K562 (cell line): ENCODE measurements at regions not wholly inside any gene's neighbourhood (a gene's known extent, or its start where the extent isn't known, plus 50 kb on each side); places are given as distances from the start of the nearest gene placed in this dataset.

ENCODE experiments used
- ATAC-seq: fragments of 200-7000 bp; cut with Tn5 transposase; 3 replicates; pipeline ENCODE4 v1.9.1; 2020; ENCODE audit warnings: moderate library complexity
- BruUV-seq: library from RNA; stranded (reverse); fragments of 400-500 nt; replicated peaks from 2 replicates; lab custom pipeline; 2021; lab: Mats Ljungman, UMichigan
- CTCF ChIA-PET: fragments of 300-600 bp; formaldehyde crosslinking; extraction: SDS; loops from one replicate; lab custom pipeline; 2021; ENCODE audit warnings: low intra/inter-chr PET ratio; lab: Yijun Ruan, JAX
- POLR2A ChIA-PET: fragments of 300-600, 350-650 bp; sonication (Branson Sonifier 250); formaldehyde crosslinking; extraction: SDS; loops from one replicate; lab custom pipeline; 2021; ENCODE audit warnings: antibody characterized with exemption, inconsistent platforms; lab: Yijun Ruan, JAX
- DNase-seq, 4 experiments: peaks; one replicate each; pipeline versions ENCODE4 v3.0.0 to v3.0.0-alpha.2; 2011 to 2018; ENCODE audit warnings: low spot score in 3 of 4, mixed read lengths in 3 of 4; ENCODE audit errors: extremely low read depth in 1 of 4
- FAIRE-seq: peaks from 2 replicates; lab custom pipeline; 2011; peaks lifted over from hg19 to GRCh38; lab: Jason Lieb, UNC
- H2AFZ ChIP-seq: 2 replicates; pipeline ENCODE4 v1.6.0; 2011; ENCODE audit warnings: low read depth, low read length, control low read depth, inconsistent platforms
- H3K27ac ChIP-seq: fragments of 200-600 bp; 3 replicates; pipeline ENCODE4 v1.8.0; 2011; ENCODE audit warnings: low read depth, mild to moderate bottlenecking, control low read depth, inconsistent platforms, low read length, moderate library complexity, mixed read lengths; ENCODE audit errors: extremely low read depth
- H3K27me3 ChIP-seq, 2 experiments: fragments of 300-600 bp in 1 of 2; 2 replicates in 1 of 2; 3 replicates in 1 of 2; pipeline versions ENCODE4 v1.6.0 to v1.8.0; 2011; ENCODE audit warnings: inconsistent platforms in 2 of 2, low read length in 2 of 2, mild to moderate bottlenecking in 1 of 2, mixed read lengths in 1 of 2, moderate library complexity in 1 of 2; ENCODE audit not compliant: control insufficient read depth in 2 of 2, insufficient read depth in 2 of 2
- H3K36me3 ChIP-seq: fragments of 300-600 bp; 3 replicates; pipeline ENCODE4 v1.8.0; 2011; ENCODE audit warnings: mild to moderate bottlenecking, low read length, inconsistent platforms; ENCODE audit not compliant: control insufficient read depth, insufficient read depth
- H3K4me1 ChIP-seq, 2 experiments: fragments of 200-600 bp in 1 of 2; replicated peaks in 1 of 2; 2 replicates in 1 of 2; 3 replicates in 1 of 2; pipeline versions ENCODE4 v1.5.1 to v1.8.0; 2011; ENCODE audit warnings: inconsistent platforms in 2 of 2, low read length in 2 of 2, mild to moderate bottlenecking in 1 of 2, mixed read lengths in 1 of 2, moderate library complexity in 1 of 2; ENCODE audit not compliant: control insufficient read depth in 2 of 2, insufficient read depth in 2 of 2
- H3K4me2 ChIP-seq: 2 replicates; pipeline ENCODE4 v1.6.1; 2011; ENCODE audit warnings: low read length, control low read depth, inconsistent platforms, mixed read lengths; ENCODE audit not compliant: insufficient read depth
- H3K4me3 ChIP-seq: fragments of 200-600 bp; sonication (generic), shearing (Covaris generic); 2 replicates; pipeline ENCODE4 v1.5.1; 2016; ENCODE audit warnings: control low read depth, inconsistent platforms
- H3K79me2 ChIP-seq: fragments of 200-600 bp; 3 replicates; pipeline ENCODE4 v1.8.0; 2011; ENCODE audit warnings: low read length, inconsistent platforms; ENCODE audit not compliant: control insufficient read depth, insufficient read depth
- H3K9ac ChIP-seq, 2 experiments: 2 replicates each; pipeline versions ENCODE4 v1.6.0 to v1.6.1; 2011; ENCODE audit warnings: low read depth in 2 of 2, low read length in 2 of 2, control low read depth in 1 of 2, inconsistent platforms in 1 of 2, mild to moderate bottlenecking in 1 of 2, mixed read lengths in 1 of 2; ENCODE audit not compliant: insufficient read depth in 1 of 2
- H3K9me1 ChIP-seq: one replicate; pipeline ENCODE4 v1.6.0; 2011; ENCODE audit warnings: inconsistent platforms, mild to moderate bottlenecking, low read length, moderate library complexity; ENCODE audit not compliant: control insufficient read depth, insufficient read depth
- H3K9me3 ChIP-seq: replicated peaks from 2 replicates; pipeline ENCODE4 v1.5.1; 2011; ENCODE audit warnings: low read depth, low read length, inconsistent platforms; ENCODE audit not compliant: control insufficient read depth, insufficient read depth
- H4K20me1 ChIP-seq: replicated peaks from 2 replicates; pipeline ENCODE4 v1.6.1; 2011; ENCODE audit warnings: low read length, inconsistent platforms, mixed read lengths; ENCODE audit not compliant: control insufficient read depth, insufficient read depth
- CEBPZ ChIP-seq: fragments of 150-350 bp; IDR thresholded peaks from 2 replicates; pipeline ENCODE4 v1.6.1; 2014; ENCODE audit warnings: low read depth, mild to moderate bottlenecking, low read length, borderline replicate concordance
- CSDE1 ChIP-seq, 2 experiments: fragments of 450-650 bp; IDR thresholded peaks; 2 replicates each; pipeline ENCODE4 v1.6.1; 2016; ENCODE audit warnings: mild to moderate bottlenecking in 1 of 2
- E2F1 ChIP-seq: sonication (generic); formaldehyde crosslinking; IDR thresholded peaks from 2 replicates; pipeline ENCODE4 v1.8.1; 2023; ENCODE audit warnings: mild to moderate bottlenecking, missing genetic modification reagents, moderate library complexity
- HDAC1 ChIP-seq, 2 experiments: fragments of 450-650 bp; IDR thresholded peaks; 2 replicates each; pipeline ENCODE4 v1.6.1; 2016 to 2017; ENCODE audit warnings: inconsistent platforms in 1 of 2, mild to moderate bottlenecking in 1 of 2, moderate library complexity in 1 of 2
- MCM2 ChIP-seq: fragments of 450-650 bp; IDR thresholded peaks from 2 replicates; pipeline ENCODE4 v1.6.1; 2017; ENCODE audit warnings: low read depth, mild to moderate bottlenecking
- MYC ChIP-seq, 2 experiments: fragments of 250-450 bp in 1 of 2; sonication (Bioruptor Pico) in 1 of 2; IDR thresholded peaks; 2 replicates each; pipeline versions ENCODE4 v1.5.1 to v1.6.1; 2012 to 2021; ENCODE audit warnings: low read depth in 2 of 2, borderline replicate concordance in 1 of 2, improper control_type of control experiment in 1 of 2, low read length in 1 of 2, mild to moderate bottlenecking in 1 of 2, moderate library complexity in 1 of 2
- NFIX ChIP-seq: fragments of 250-450 bp; sonication (Bioruptor Pico); IDR thresholded peaks from 2 replicates; pipeline ENCODE4 v1.4.0; 2020; ENCODE audit warnings: low read depth, mild to moderate bottlenecking, moderate library complexity
- RFX7 ChIP-seq: fragments of 250-450 bp; sonication (Bioruptor Pico); IDR thresholded peaks from 2 replicates; pipeline ENCODE4 v1.5.1; 2021; ENCODE audit warnings: mild to moderate bottlenecking
- TSC22D4 ChIP-seq: fragments of 450-650 bp; IDR thresholded peaks from 2 replicates; pipeline ENCODE4 v1.6.1; 2016; ENCODE audit warnings: missing genetic modification characterization, missing biosample characterization, control low read depth
- WHSC1 ChIP-seq: IDR thresholded peaks from one replicate; pipeline ENCODE4 v1.6.1; 2012; ENCODE audit warnings: low read length, control low read depth, inconsistent platforms
- ZNF146 ChIP-seq: IDR thresholded peaks from one replicate; pipeline ENCODE4 v1.6.1; 2018; ENCODE audit warnings: missing compliant biosample characterization; ENCODE audit not compliant: unreplicated experiment
- ZNF518B ChIP-seq: fragments of 250-450 bp; sonication (Bioruptor Pico); IDR thresholded peaks from 2 replicates; pipeline ENCODE4 v1.5.0; 2021; ENCODE audit warnings: mild to moderate bottlenecking, moderate library complexity
- WGBS: fragments of 100-300 bp; shearing (Covaris generic); methylation state at CpG from one replicate; pipeline ENCODE4 v1.1.6; 2016; ENCODE audit warnings: low coverage, mixed read lengths; ENCODE audit not compliant: insufficient coverage; ENCODE audit errors: missing lambda C conversion rate; 5-methylcytosine and 5-hydroxymethylcytosine counted together
- in situ Hi-C: fragments of 300-500 bp; cut with MboI; formaldehyde crosslinking; loops from 4 replicates; pipeline ENCODE4 v1.15.0; 2018; ENCODE audit warnings: inconsistent platforms, mixed read lengths
- intact Hi-C: fragments of 100-400 bp; cut with micrococcal nuclease; formaldehyde crosslinking; loops from 2 replicates; pipeline ENCODE4 v1.14.2; 2022

DNA sequence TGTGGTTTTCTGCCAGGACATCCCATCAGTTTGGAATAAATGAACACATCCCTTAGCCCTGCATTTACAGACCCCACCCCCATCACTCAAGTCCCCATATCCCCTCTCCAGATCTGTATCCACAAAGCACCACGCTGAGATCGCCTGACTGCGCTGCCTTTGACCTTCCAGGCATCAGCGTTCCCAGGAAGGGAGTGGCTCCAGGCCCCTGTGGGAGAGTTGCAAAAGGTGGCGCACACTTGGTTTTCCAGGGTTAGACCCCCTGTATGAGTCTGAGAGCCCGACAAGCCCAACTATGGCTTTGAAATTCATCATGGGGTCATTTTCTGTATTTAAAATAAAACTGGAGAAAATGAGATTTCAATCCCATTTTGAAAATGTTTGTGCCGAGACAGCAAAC is 137.0 kb upstream of the ZNF236 start:
- CTCF ChIA-PET, result no interaction called here
- in situ Hi-C loops, result no loop called here
- TF ChIP-seq WHSC1 (no peak), MCM2 (no peak), ZNF518B (no peak), ZNF146 (CRISPR knock-in tag) (no peak), TSC22D4 (tag) (no peak), RFX7 (no peak), CEBPZ (no peak), NFIX (no peak), E2F1 (CRISPR knock-in tag) (no peak), CSDE1 (IDR thresholded peaks at IDR 0.05) (no peak), HDAC1 (IDR thresholded peaks at IDR 0.05) (no peak), MYC (IDR thresholded peaks at IDR 0.05; ENCODE audit: low read depth, low read length) (no peak), MYC (CRISPR knock-in tag; IDR thresholded peaks at IDR 0.05; ENCODE audit: borderline replicate concordance, low read depth) (no peak)

More for the DNA sequence above, 137.0 kb upstream of the ZNF236 start:
- POLR2A ChIA-PET, result interaction anchor here (0.6 kb wide), 1 partner anchor 10 kb away, joined by 5 read pairs; no protein-coding TSS in a partner anchor
- H3K4me1 ChIP-seq, result no peaks in the 10 kb centered on the region; a peak in 1 of 5 replicates
- no peak overlapping the region for H3K9ac ChIP-seq
- intact Hi-C loops, result loop anchor here (5.0 kb wide), 1 partner anchor 288 kb away; no protein-coding TSS in a partner anchor
- no TSS peak for BruUV-seq
- no peaks in the 10 kb centered on the region for H3K9me3 ChIP-seq
- 0% methylated on average over 7 of the region's 7 CpGs for WGBS
- no peaks in the 10 kb centered on the region for H4K20me1 ChIP-seq
- ATAC-seq (no peak), DNase-seq (no peak), FAIRE-seq (no peak)
- H3K4me2 ChIP-seq, result no peak overlapping the region
- no peaks in the 10 kb centered on the region for H3K36me3 ChIP-seq
- peaks cover 0 to 44% of the 10 kb centered on the region in 2 experiments; a peak in 3 of 5 replicates for H3K27me3 ChIP-seq
- H3K9me1 ChIP-seq, result no peaks in the 10 kb centered on the region
- H2AFZ ChIP-seq, result no peak overlapping the region
- no peaks in the 10 kb centered on the region for H3K79me2 ChIP-seq
- no peak overlapping the region for H3K4me3 ChIP-seq
- no peak overlapping the region for H3K27ac ChIP-seq
